ENCODE measurements at regions not wholly inside any gene's neighbourhood (a gene's known extent, or its start where the extent isn't known, plus 50 kb on each side); places are given as distances from the start of the nearest gene placed in this dataset.

- TF ChIP-seq TCF12 (IDR thresholded peaks at IDR 0.05; ENCODE audit: low read depth, low read length) (no peak), MYC (IDR thresholded peaks at IDR 0.05; ENCODE audit: insufficient read depth, insufficient read length, insufficient replicate concordance, low read length, severe bottlenecking) (no peak), STAT1 (conservative IDR thresholded peaks at IDR 0.05) (no peak)
These were observed 241.4 kb upstream of the MEX3C start for GRCh38 chr18:51438797-51439350.

Measured in GM12878 (cell line).